Endothelial cell of umbilical vein (primary cell): ENCODE measurements at regions not wholly inside any gene's neighbourhood (a gene's known extent, or its start where the extent isn't known, plus 50 kb on each side); places are given as distances from the start of the nearest gene placed in this dataset.

Experiments used
- BruUV-seq: library from RNA; stranded (reverse); fragments of 400-500 nt; replicated peaks from 2 replicates; lab custom pipeline; 2021; lab: Mats Ljungman, UMichigan
- CTCF ChIA-PET: fragments of 300-600, 350-600 bp; sonication (Branson Sonifier 250); formaldehyde crosslinking; loops from one replicate; lab custom pipeline; 2021; ENCODE audit warnings: antibody characterized with exemption, inconsistent platforms; lab: Charles Lee
- POLR2A ChIA-PET: fragments of 300-600, 350-600 bp; sonication (Branson Sonifier 250); formaldehyde crosslinking; loops from one replicate; lab custom pipeline; 2021; ENCODE audit warnings: antibody characterized with exemption, inconsistent platforms; lab: Charles Lee
- DNase-seq: peaks from one replicate; pipeline ENCODE4 v3.0.0-alpha.2; 2011; ENCODE audit warnings: low read depth, low spot score
- FAIRE-seq: peaks from 2 replicates; lab custom pipeline; 2011; peaks lifted over from hg19 to GRCh38; lab: Jason Lieb, UNC
- H2AFZ ChIP-seq: 2 replicates; pipeline ENCODE4 v1.6.0; 2012; ENCODE audit warnings: low read depth, low read length, control low read depth, inconsistent platforms
- H3K27ac ChIP-seq: 2 replicates; pipeline ENCODE4 v1.5.1; 2011; ENCODE audit warnings: low read depth, mild to moderate bottlenecking, control low read depth, low read length, moderate library complexity; ENCODE audit not compliant: insufficient read depth
- H3K27me3 ChIP-seq, 2 experiments: 2 replicates each; pipeline versions ENCODE4 v1.6.0 to v1.6.1; 2011; ENCODE audit warnings: low read length in 2 of 2, mixed read lengths in 1 of 2; ENCODE audit not compliant: control insufficient read depth in 2 of 2, insufficient read depth in 2 of 2
- H3K36me3 ChIP-seq, 2 experiments: 2 replicates in 1 of 2; 3 replicates in 1 of 2; pipeline ENCODE4 v1.5.1; 2011; ENCODE audit warnings: low read length in 2 of 2, mild to moderate bottlenecking in 1 of 2, moderate library complexity in 1 of 2; ENCODE audit not compliant: control insufficient read depth in 2 of 2, insufficient read depth in 2 of 2; ENCODE audit errors: extremely low read depth in 1 of 2
- H3K4me1 ChIP-seq: 3 replicates; pipeline ENCODE4 v1.5.1; 2011; ENCODE audit warnings: mild to moderate bottlenecking, low read length; ENCODE audit not compliant: control insufficient read depth, insufficient read depth; ENCODE audit errors: extremely low read depth
- H3K4me2 ChIP-seq: 2 replicates; pipeline ENCODE4 v1.6.1; 2011; ENCODE audit warnings: low read length, control low read depth, mixed read lengths; ENCODE audit not compliant: insufficient read depth
- H3K4me3 ChIP-seq, 3 experiments: fragments of 200-600 bp in 1 of 3; sonication (generic), shearing (Covaris generic) in 1 of 3; replicated peaks in 1 of 3; 2 replicates each; pipeline ENCODE4 v1.5.1; 2011 to 2016; ENCODE audit warnings: control low read depth in 3 of 3, low read length in 3 of 3, mild to moderate bottlenecking in 2 of 3, inconsistent platforms in 1 of 3, low read depth in 1 of 3, moderate library complexity in 1 of 3; ENCODE audit not compliant: insufficient read depth in 1 of 3
- H3K79me2 ChIP-seq: 2 replicates; pipeline ENCODE4 v1.6.0; 2012; ENCODE audit warnings: low read length, inconsistent platforms; ENCODE audit not compliant: control insufficient read depth, insufficient read depth
- H3K9ac ChIP-seq: replicated peaks from 2 replicates; pipeline ENCODE3; 2011; ENCODE audit warnings: low read length, control low read depth; ENCODE audit not compliant: insufficient read depth; ENCODE audit errors: extremely low read depth
- H3K9me1 ChIP-seq: replicated peaks from 3 replicates; pipeline ENCODE4 v1.6.0; 2011; ENCODE audit warnings: mild to moderate bottlenecking, low read length; ENCODE audit not compliant: control insufficient read depth, insufficient read depth; ENCODE audit errors: extremely low read depth
- H3K9me3 ChIP-seq: replicated peaks from 2 replicates; pipeline ENCODE4 v1.5.1; 2012; ENCODE audit warnings: low read length, inconsistent platforms; ENCODE audit not compliant: control insufficient read depth, insufficient read depth
- H4K20me1 ChIP-seq: replicated peaks from 2 replicates; pipeline ENCODE3; 2011; ENCODE audit warnings: mild to moderate bottlenecking, low read length; ENCODE audit not compliant: control insufficient read depth, insufficient read depth; ENCODE audit errors: extremely low read depth
- CTCF ChIP-seq, 2 donors: IDR thresholded peaks; 1 replicate in 1 of 2; 2 replicates in 1 of 2; pipeline ENCODE4 v1.5.1; 2011; ENCODE audit warnings: low read length in 2 of 2, mild to moderate bottlenecking in 2 of 2, moderate library complexity in 2 of 2, control low read depth in 1 of 2, inconsistent platforms in 1 of 2, low read depth in 1 of 2; ENCODE audit not compliant: insufficient read depth in 1 of 2; ENCODE audit errors: extremely low read depth in 1 of 2
- EZH2 ChIP-seq: IDR thresholded peaks from 2 replicates; pipeline ENCODE4 v1.6.1; 2012; ENCODE audit warnings: borderline replicate concordance, low read depth, mild to moderate bottlenecking, moderate library complexity, low read length, inconsistent platforms; ENCODE audit not compliant: severe bottlenecking
- FOS ChIP-seq: IDR thresholded peaks from 2 replicates; pipeline ENCODE4 v1.6.1; 2011; ENCODE audit warnings: mild to moderate bottlenecking, low read length, moderate library complexity, borderline replicate concordance; ENCODE audit not compliant: insufficient read depth
- GATA2 ChIP-seq: IDR thresholded peaks from 2 replicates; pipeline ENCODE4 v1.7.0; 2011; ENCODE audit warnings: low read depth, mild to moderate bottlenecking, moderate library complexity, mixed read lengths, low read length; ENCODE audit not compliant: insufficient read length, insufficient read depth
- JUN ChIP-seq: IDR thresholded peaks from 2 replicates; pipeline ENCODE4 v1.6.1; 2011; ENCODE audit warnings: borderline replicate concordance, low read depth; ENCODE audit not compliant: insufficient read length, insufficient read depth
- MAX ChIP-seq: IDR thresholded peaks from 2 replicates; pipeline ENCODE4 v1.6.1; 2011; ENCODE audit not compliant: insufficient read depth, insufficient read length
- MYC ChIP-seq: IDR thresholded peaks from one replicate; pipeline ENCODE4 v1.6.1; 2011; ENCODE audit warnings: mild to moderate bottlenecking, low read depth, low read length
- POLR2A ChIP-seq: IDR thresholded peaks from 2 replicates; pipeline ENCODE4 v1.6.1; 2012; ENCODE audit warnings: low read depth, mild to moderate bottlenecking, control low read depth, low read length
- POLR2AphosphoS5 ChIP-seq: IDR thresholded peaks from 2 replicates; pipeline ENCODE4 v1.6.1; 2012; ENCODE audit warnings: low read depth, mild to moderate bottlenecking, control low read depth, low read length, moderate library complexity; ENCODE audit not compliant: insufficient read depth
- dilution Hi-C: fragments of 300-500 bp; cut with MboI; formaldehyde crosslinking; loops from one replicate; pipeline ENCODE4 v1.15.0; 2019; ENCODE audit warnings: low sequenced_read_pairs; ENCODE audit not compliant: extremely low pct_ligation_motif_present
- intact Hi-C: fragments of 100-400 bp; cut with micrococcal nuclease; formaldehyde crosslinking; loops from one replicate; pipeline ENCODE4 v1.10.0; 2022

GRCh38 chr5:18236386-18236785 is 602.1 kb downstream of the TAF11L14 start:
- CTCF ChIA-PET, result no interaction called here
- TF ChIP-seq MYC (no peak), EZH2 (no peak), POLR2AphosphoS5 (no peak), GATA2 (no peak)
- H3K27ac ChIP-seq, result no peak overlapping the region
- no peaks in the 10 kb centered on the region for H3K36me3 ChIP-seq
- H4K20me1 ChIP-seq, result no peaks in the 10 kb centered on the region
- no peaks in the 10 kb centered on the region for H3K79me2 ChIP-seq
- POLR2A ChIA-PET, result no interaction called here
- DNase-seq (no peak), FAIRE-seq (no peak)
- H3K4me3 ChIP-seq, result no peak overlapping the region
- BruUV-seq, result no TSS peak
- H3K9me1 ChIP-seq, result no peaks in the 10 kb centered on the region
- H3K27me3 ChIP-seq, result no peaks in the 10 kb centered on the region
- no peak overlapping the region for H2AFZ ChIP-seq
- H3K9me3 ChIP-seq, result no peaks in the 10 kb centered on the region
- dilution Hi-C loops (no loop called here), intact Hi-C loops (no loop called here)
- no peak overlapping the region for H3K4me2 ChIP-seq
- no peaks in the 10 kb centered on the region for H3K4me1 ChIP-seq
- no peak overlapping the region for H3K9ac ChIP-seq

GRCh38 chr5:18238321-18238720 is 604.1 kb downstream of the TAF11L14 start:
- dilution Hi-C loops, result no loop called here
- CTCF ChIA-PET, result no interaction called here

More at GRCh38 chr5:18238321-18238720, 604.1 kb downstream of the TAF11L14 start:
- H2AFZ ChIP-seq, result no peak overlapping the region
- DNase-seq (no peak), FAIRE-seq (no peak)
- H3K27me3 ChIP-seq, result no peaks in the 10 kb centered on the region
- intact Hi-C loops, result no loop called here
- no peaks in the 10 kb centered on the region for H3K36me3 ChIP-seq
- POLR2A ChIA-PET, result no interaction called here
- no peaks in the 10 kb centered on the region for H4K20me1 ChIP-seq
- H3K9me1 ChIP-seq, result no peaks in the 10 kb centered on the region
- no peak overlapping the region for H3K4me2 ChIP-seq
- no TSS peak for BruUV-seq
- no peak overlapping the region for H3K9ac ChIP-seq
- H3K4me3 ChIP-seq, result no peak overlapping the region
- TF ChIP-seq GATA2 (no peak), MAX (no peak), EZH2 (no peak), JUN (no peak), POLR2AphosphoS5 (no peak), MYC (no peak), POLR2A (no peak), CTCF (IDR thresholded peaks at IDR 0.05; ENCODE audit: extremely low read depth in 1 of 2, insufficient read depth in 1 of 2, low read depth in 1 of 2, low read length in 2 of 2) (no peak), FOS (no peak)
- no peaks in the 10 kb centered on the region for H3K79me2 ChIP-seq
- no peaks in the 10 kb centered on the region for H3K9me3 ChIP-seq
- H3K27ac ChIP-seq, result no peak overlapping the region
- no peaks in the 10 kb centered on the region for H3K4me1 ChIP-seq
